ENCODE measurements at regions not wholly inside any gene's neighbourhood (a gene's known extent, or its start where the extent isn't known, plus 50 kb on each side); places are given as distances from the start of the nearest gene placed in this dataset.
A peak's percentile ranks its signal among the peaks of the same experiment; 100 is the strongest.

- Histone ChIP-seq H3K36me3 (ENCODE audit: control insufficient read depth in 4 of 4, insufficient read depth in 4 of 4, low read length in 3 of 4) (no peaks in the 10 kb centered on the region), H3K27me3 (replicated peaks in 2 of 5; ENCODE audit: control insufficient read depth in 4 of 5, insufficient read depth in 5 of 5, low read length in 4 of 5) (no peaks in the 10 kb centered on the region), H3K4me3 (ENCODE audit: control insufficient read depth in 1 of 7, extremely low read depth in 1 of 7, insufficient read depth in 4 of 7, low read depth in 2 of 7, low read length in 6 of 7) (no peak overlapping the region), H3K9me3 (ENCODE audit: control extremely low read depth in 1 of 5, control insufficient read depth in 4 of 5, insufficient read depth in 2 of 5, low read depth in 1 of 5, low read length in 4 of 5) (peaks cover 0 to 13% (median 2%) of the 10 kb centered on the region in 5 experiments), H3K4me1 (ENCODE audit: control extremely low read depth in 1 of 4, control insufficient read depth in 4 of 4, insufficient read depth in 4 of 4, low read length in 3 of 4) (peaks cover 2 to 27% (median 18%) of the 10 kb centered on the region in 4 experiments), H3K27ac (ENCODE audit: insufficient read depth in 1 of 2, low read depth in 1 of 2, low read length in 2 of 2, poor library complexity in 1 of 2, severe bottlenecking in 2 of 2) (no peak overlapping the region)
- DNase-seq = peak in 2 of 3 donors; percentile 50 to 69
- ChIA-PET POLR2A (interaction anchor here (0.6 to 0.7 kb wide), 3 partner anchors 9 to 180 kb away, joined by 3 read pairs; no protein-coding TSS in a partner anchor), CTCF (interaction anchor here (0.5 to 2.0 kb wide), 2 partner anchors 13 to 48 kb away, joined by 4 to 11 read pairs; no protein-coding TSS in a partner anchor)
- WGBS (ENCODE audit: insufficient coverage) = 85% methylated on average over 11 of the region's 11 CpGs
These were observed 76.8 kb upstream of the DUSP22 start for GRCh38 chr6:215335-216034.

DNA sequence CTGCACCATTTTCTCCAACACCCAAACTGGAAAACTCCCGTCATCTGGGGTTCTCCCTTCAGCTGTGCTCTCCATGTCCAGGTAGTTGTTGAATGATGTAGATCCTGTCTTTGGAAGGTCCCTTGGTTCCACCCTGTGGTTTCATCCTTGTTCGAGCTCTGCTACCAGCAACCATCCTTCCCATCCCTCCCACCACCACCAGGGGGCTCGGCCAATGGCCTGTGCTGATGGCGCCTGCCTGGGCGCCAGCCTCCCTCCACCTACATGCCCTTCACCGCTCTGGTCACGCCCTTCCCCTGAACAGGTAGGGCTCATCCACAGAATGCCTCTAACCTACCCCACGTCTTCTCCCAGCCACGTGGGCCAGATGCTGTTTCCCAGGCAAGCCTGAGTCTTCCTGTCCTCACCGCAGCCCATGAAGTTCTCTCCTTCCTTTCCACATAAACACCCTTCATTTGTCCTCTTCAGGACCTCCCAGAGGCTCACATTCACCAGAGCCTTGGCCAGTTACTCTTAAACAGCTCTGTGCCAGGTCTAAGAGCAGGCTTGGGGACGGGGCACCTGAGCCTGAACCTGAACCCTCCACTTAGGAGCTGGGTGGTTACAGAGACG, 75.1 kb upstream of the DUSP22 start:
- H3K9me3 ChIP-seq (ENCODE audit: control extremely low read depth in 1 of 5, control insufficient read depth in 4 of 5, insufficient read depth in 2 of 5, low read depth in 1 of 5, low read length in 4 of 5) = peaks cover 0 to 13% (median 2%) of the 10 kb centered on the region in 5 experiments
- ChIA-PET CTCF (interaction anchor here (0.7 to 2.0 kb wide), 12 partner anchors 9 to 258 kb away, joined by 3 to 11 read pairs (median 4); no protein-coding TSS in a partner anchor), POLR2A (interaction anchor here (0.7 kb wide), 1 partner anchor 8 kb away, joined by 4 read pairs; no protein-coding TSS in a partner anchor)
- H3K27ac ChIP-seq (ENCODE audit: insufficient read depth in 1 of 2, low read depth in 1 of 2, low read length in 2 of 2, poor library complexity in 1 of 2, severe bottlenecking in 2 of 2) = no peak overlapping the region
- H3K36me3 ChIP-seq (ENCODE audit: control insufficient read depth in 4 of 4, insufficient read depth in 4 of 4, low read length in 3 of 4) = no peaks in the 10 kb centered on the region
- 96% methylated on average over 9 of the region's 12 CpGs for WGBS (ENCODE audit: insufficient coverage)
- H3K4me1 ChIP-seq (ENCODE audit: control extremely low read depth in 1 of 4, control insufficient read depth in 4 of 4, insufficient read depth in 4 of 4, low read length in 3 of 4) = peaks cover 2 to 44% (median 25%) of the 10 kb centered on the region in 4 experiments
- no peaks in the 10 kb centered on the region for H3K27me3 ChIP-seq (replicated peaks in 2 of 5; ENCODE audit: control insufficient read depth in 4 of 5, insufficient read depth in 5 of 5, low read length in 4 of 5)
- no peak overlapping the region for H3K4me3 ChIP-seq (ENCODE audit: control insufficient read depth in 1 of 7, extremely low read depth in 1 of 7, insufficient read depth in 4 of 7, low read depth in 2 of 7, low read length in 6 of 7)
- DNase-seq = peak in 1 of 3 donors; percentile 29

DNA sequence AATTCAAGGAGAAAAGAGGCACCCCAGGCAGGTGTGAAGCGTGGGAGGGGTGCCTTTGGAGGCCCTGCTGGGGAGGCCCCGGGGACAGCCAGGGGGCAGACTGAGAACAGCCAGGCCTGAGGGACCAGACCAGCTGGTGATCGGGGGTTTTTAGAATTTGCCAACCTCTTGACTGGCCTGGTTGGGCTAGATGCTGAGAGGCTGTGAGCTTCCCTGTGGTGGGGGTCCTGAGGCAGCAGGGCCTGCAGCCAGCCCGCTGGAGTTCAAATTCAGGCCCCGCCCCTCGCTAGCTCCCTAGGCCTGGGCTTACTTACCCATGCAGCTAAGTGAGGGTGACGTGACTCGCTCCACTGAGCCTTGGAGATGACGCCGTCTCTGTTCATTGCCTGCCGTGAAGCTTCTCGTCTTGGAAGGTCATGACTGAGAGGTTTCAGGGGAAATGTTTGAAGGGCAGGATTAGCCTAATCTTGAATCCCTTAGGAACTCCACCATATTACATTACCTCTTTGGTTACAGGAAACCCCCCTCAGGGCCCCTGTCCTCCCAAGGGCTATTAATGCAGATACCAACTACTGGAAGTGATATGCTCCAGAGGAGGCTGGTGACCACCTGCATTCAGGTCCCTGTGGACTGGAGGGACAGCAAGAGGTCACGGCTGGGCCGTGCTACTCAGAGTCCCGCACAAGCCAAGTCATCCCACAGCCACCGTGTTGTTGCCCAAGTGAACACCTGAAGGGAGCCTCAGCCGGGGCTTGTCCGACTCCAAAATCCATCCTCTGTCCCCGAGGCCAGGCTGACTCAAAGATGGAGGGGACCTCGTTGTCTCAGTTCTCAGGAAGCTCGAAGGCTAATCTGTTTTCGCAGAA, 73.9 kb upstream of the DUSP22 start:
- ChIA-PET CTCF (interaction anchor here (1.0 to 2.0 kb wide), 8 partner anchors 11 to 185 kb away, joined by 3 to 7 read pairs (median 3); no protein-coding TSS in a partner anchor), POLR2A (no interaction called here)
- Histone ChIP-seq H3K4me3 (ENCODE audit: control insufficient read depth in 1 of 7, extremely low read depth in 1 of 7, insufficient read depth in 4 of 7, low read depth in 2 of 7, low read length in 6 of 7) (no peak overlapping the region), H3K27ac (ENCODE audit: insufficient read depth in 1 of 2, low read depth in 1 of 2, low read length in 2 of 2, poor library complexity in 1 of 2, severe bottlenecking in 2 of 2) (no peak overlapping the region), H3K27me3 (replicated peaks in 2 of 5; ENCODE audit: control insufficient read depth in 4 of 5, insufficient read depth in 5 of 5, low read length in 4 of 5) (no peaks in the 10 kb centered on the region), H3K4me1 (ENCODE audit: control extremely low read depth in 1 of 4, control insufficient read depth in 4 of 4, insufficient read depth in 4 of 4, low read length in 3 of 4) (peaks cover 2 to 50% (median 25%) of the 10 kb centered on the region in 4 experiments), H3K9me3 (ENCODE audit: control extremely low read depth in 1 of 5, control insufficient read depth in 4 of 5, insufficient read depth in 2 of 5, low read depth in 1 of 5, low read length in 4 of 5) (peaks cover 0 to 12% (median 2%) of the 10 kb centered on the region in 5 experiments), H3K36me3 (ENCODE audit: control insufficient read depth in 4 of 4, insufficient read depth in 4 of 4, low read length in 3 of 4) (no peaks in the 10 kb centered on the region)
- 89% methylated on average over 14 of the region's 22 CpGs for WGBS (ENCODE audit: insufficient coverage)
- peak in 1 of 3 donors; percentile 23 for DNase-seq

GRCh38 chr6:219019-219570, 73.2 kb upstream of the DUSP22 start:
- no peaks in the 10 kb centered on the region for H3K27me3 ChIP-seq (replicated peaks in 2 of 5; ENCODE audit: control insufficient read depth in 4 of 5, insufficient read depth in 5 of 5, low read length in 4 of 5)
- CTCF ChIA-PET = interaction anchor here (1.0 to 2.0 kb wide), 4 partner anchors 11 to 184 kb away, joined by 3 to 4 read pairs (median 4); no protein-coding TSS in a partner anchor
- POLR2A ChIA-PET = no interaction called here
- peaks cover 2 to 50% (median 25%) of the 10 kb centered on the region in 4 experiments for H3K4me1 ChIP-seq (ENCODE audit: control extremely low read depth in 1 of 4, control insufficient read depth in 4 of 4, insufficient read depth in 4 of 4, low read length in 3 of 4)
- WGBS (ENCODE audit: insufficient coverage) = 64% methylated on average over 3 of the region's 3 CpGs
- no peak overlapping the region for H3K27ac ChIP-seq (ENCODE audit: insufficient read depth in 1 of 2, low read depth in 1 of 2, low read length in 2 of 2, poor library complexity in 1 of 2, severe bottlenecking in 2 of 2)
- no peaks in the 10 kb centered on the region for H3K36me3 ChIP-seq (ENCODE audit: control insufficient read depth in 4 of 4, insufficient read depth in 4 of 4, low read length in 3 of 4)
- peak overlapping the region in 1 of 7 experiments; percentile 33 for H3K4me3 ChIP-seq (ENCODE audit: control insufficient read depth in 1 of 7, extremely low read depth in 1 of 7, insufficient read depth in 4 of 7, low read depth in 2 of 7, low read length in 6 of 7)
- H3K9me3 ChIP-seq (ENCODE audit: control extremely low read depth in 1 of 5, control insufficient read depth in 4 of 5, insufficient read depth in 2 of 5, low read depth in 1 of 5, low read length in 4 of 5) = peaks cover 0 to 5% (median 0%) of the 10 kb centered on the region in 5 experiments
- DNase-seq = peak in 2 of 3 donors; percentile 56 to 63

DNA sequence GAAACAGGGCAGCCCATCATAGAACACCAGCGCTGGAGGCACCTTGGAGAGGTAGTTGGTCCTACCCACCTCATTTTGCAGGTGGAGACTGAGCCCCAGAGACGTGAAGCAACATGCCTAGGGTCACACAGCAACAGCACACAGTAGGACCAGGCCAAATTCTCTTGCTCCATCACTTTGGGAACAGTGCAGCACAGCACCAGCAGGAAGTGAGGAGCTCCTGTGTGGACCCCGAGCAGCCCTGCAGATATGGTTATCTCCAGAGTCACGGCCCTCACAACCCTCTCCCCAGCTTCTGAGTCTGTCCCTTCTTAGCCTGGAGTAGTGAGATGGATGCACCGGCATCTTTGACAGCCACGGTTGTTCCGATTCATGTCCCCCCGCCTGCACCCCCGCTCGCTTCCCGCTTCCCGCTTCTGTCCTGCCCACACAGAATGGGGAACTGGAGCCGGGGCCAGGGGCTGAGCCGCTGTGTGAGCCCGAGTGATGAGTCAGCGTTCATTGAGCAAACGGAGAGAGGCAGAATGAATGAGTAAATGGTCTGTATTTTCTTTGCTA, 72.6 kb upstream of the DUSP22 start:
- H3K27ac ChIP-seq (ENCODE audit: insufficient read depth in 1 of 2, low read depth in 1 of 2, low read length in 2 of 2, poor library complexity in 1 of 2, severe bottlenecking in 2 of 2) = no peak overlapping the region
- no peaks in the 10 kb centered on the region for H3K36me3 ChIP-seq (ENCODE audit: control insufficient read depth in 4 of 4, insufficient read depth in 4 of 4, low read length in 3 of 4)
- peaks cover 2 to 56% (median 25%) of the 10 kb centered on the region in 4 experiments for H3K4me1 ChIP-seq (ENCODE audit: control extremely low read depth in 1 of 4, control insufficient read depth in 4 of 4, insufficient read depth in 4 of 4, low read length in 3 of 4)
- POLR2A ChIA-PET = no interaction called here
- CTCF ChIA-PET = interaction anchor here (1.2 kb wide), 2 partner anchors 10 to 115 kb away, joined by 3 to 4 read pairs; no protein-coding TSS in a partner anchor
- H3K4me3 ChIP-seq (ENCODE audit: control insufficient read depth in 1 of 7, extremely low read depth in 1 of 7, insufficient read depth in 4 of 7, low read depth in 2 of 7, low read length in 6 of 7) = peak overlapping the region in 4 of 7 experiments; percentile 20 to 39 (median 32)
- DNase-seq = peak; percentile 80 to 95 (median 94)
- H3K9me3 ChIP-seq (ENCODE audit: control extremely low read depth in 1 of 5, control insufficient read depth in 4 of 5, insufficient read depth in 2 of 5, low read depth in 1 of 5, low read length in 4 of 5) = no peaks in the 10 kb centered on the region
- no peaks in the 10 kb centered on the region for H3K27me3 ChIP-seq (replicated peaks in 2 of 5; ENCODE audit: control insufficient read depth in 4 of 5, insufficient read depth in 5 of 5, low read length in 4 of 5)
- WGBS (ENCODE audit: insufficient coverage) = 33% methylated on average over 4 of the region's 17 CpGs

GRCh38 chr6:220312-220711, 72.0 kb upstream of the DUSP22 start:
- peaks cover 2 to 62% (median 31%) of the 10 kb centered on the region in 4 experiments for H3K4me1 ChIP-seq (ENCODE audit: control extremely low read depth in 1 of 4, control insufficient read depth in 4 of 4, insufficient read depth in 4 of 4, low read length in 3 of 4)
- no peaks in the 10 kb centered on the region for H3K36me3 ChIP-seq (ENCODE audit: control insufficient read depth in 4 of 4, insufficient read depth in 4 of 4, low read length in 3 of 4)
- no peaks in the 10 kb centered on the region for H3K27me3 ChIP-seq (replicated peaks in 2 of 5; ENCODE audit: control insufficient read depth in 4 of 5, insufficient read depth in 5 of 5, low read length in 4 of 5)
- POLR2A ChIA-PET = no interaction called here
- no peak for DNase-seq
- CTCF ChIA-PET = interaction anchor here (1.0 kb wide), 1 partner anchor 132 kb away, joined by 3 read pairs; no protein-coding TSS in a partner anchor
- H3K9me3 ChIP-seq (ENCODE audit: control extremely low read depth in 1 of 5, control insufficient read depth in 4 of 5, insufficient read depth in 2 of 5, low read depth in 1 of 5, low read length in 4 of 5) = no peaks in the 10 kb centered on the region
- H3K4me3 ChIP-seq (ENCODE audit: control insufficient read depth in 1 of 7, extremely low read depth in 1 of 7, insufficient read depth in 4 of 7, low read depth in 2 of 7, low read length in 6 of 7) = no peak overlapping the region
- no peak overlapping the region for H3K27ac ChIP-seq (ENCODE audit: insufficient read depth in 1 of 2, low read depth in 1 of 2, low read length in 2 of 2, poor library complexity in 1 of 2, severe bottlenecking in 2 of 2)
- 100% methylated on average over 2 of the region's 4 CpGs for WGBS (ENCODE audit: insufficient coverage)

Measured in common myeloid progenitor, CD34-positive (primary cell).